Keratinocyte (primary cell): ENCODE measurements at regions not wholly inside any gene's neighbourhood (a gene's known extent, or its start where the extent isn't known, plus 50 kb on each side); places are given as distances from the start of the nearest gene placed in this dataset.

Source experiments
- DNase-seq: peaks from one replicate; pipeline ENCODE4 v3.0.0-alpha.2; 2011; ENCODE audit warnings: low read depth, missing footprints, low spot score
- FAIRE-seq: peaks from 2 replicates; lab custom pipeline; 2011; peaks lifted over from hg19 to GRCh38; lab: Jason Lieb, UNC
- H2AFZ ChIP-seq: 2 replicates; pipeline ENCODE4 v1.6.0; 2012; ENCODE audit warnings: low read length, control low read depth, inconsistent platforms; ENCODE audit not compliant: control insufficient read depth
- H3K27ac ChIP-seq: 2 replicates; pipeline ENCODE4 v1.5.1; 2011; ENCODE audit warnings: low read length; ENCODE audit not compliant: control insufficient read depth, insufficient read depth
- H3K27me3 ChIP-seq: 3 replicates; pipeline ENCODE4 v1.6.0; 2011; ENCODE audit warnings: low read length; ENCODE audit not compliant: control insufficient read depth, insufficient read depth; ENCODE audit errors: extremely low read depth
- H3K36me3 ChIP-seq, 2 experiments: 2 replicates in 1 of 2; 3 replicates in 1 of 2; pipeline ENCODE4 v1.5.1; 2011; ENCODE audit warnings: low read length in 2 of 2, mild to moderate bottlenecking in 1 of 2; ENCODE audit not compliant: control insufficient read depth in 2 of 2, insufficient read depth in 2 of 2; ENCODE audit errors: extremely low read depth in 1 of 2
- H3K4me1 ChIP-seq: 3 replicates; pipeline ENCODE4 v1.5.1; 2011; ENCODE audit warnings: low read length; ENCODE audit not compliant: control insufficient read depth, insufficient read depth; ENCODE audit errors: extremely low read depth
- H3K4me2 ChIP-seq: 3 replicates; pipeline ENCODE4 v1.6.0; 2011; ENCODE audit warnings: low read depth, low read length; ENCODE audit not compliant: control insufficient read depth, insufficient read depth; ENCODE audit errors: extremely low read depth
- H3K4me3 ChIP-seq, 3 experiments: fragments of 200-600 bp in 1 of 3; sonication (generic) in 1 of 3; 2 replicates in 2 of 3; 3 replicates in 1 of 3; pipeline ENCODE4 v1.5.1; 2011 to 2016; ENCODE audit warnings: low read length in 3 of 3, mild to moderate bottlenecking in 3 of 3, control low read depth in 2 of 3, inconsistent platforms in 1 of 3, low read depth in 1 of 3, mixed read lengths in 1 of 3, mixed run types in 1 of 3, moderate library complexity in 1 of 3; ENCODE audit not compliant: control insufficient read depth in 2 of 3, insufficient read depth in 2 of 3; ENCODE audit errors: extremely low read depth in 1 of 3
- H3K79me2 ChIP-seq: 2 replicates; pipeline ENCODE4 v1.6.0; 2012; ENCODE audit warnings: low read length; ENCODE audit not compliant: control insufficient read depth, insufficient read depth
- H3K9ac ChIP-seq: 3 replicates; pipeline ENCODE4 v1.6.0; 2011; ENCODE audit warnings: low read length; ENCODE audit not compliant: control insufficient read depth, insufficient read depth; ENCODE audit errors: extremely low read depth
- H3K9me1 ChIP-seq: 3 replicates; pipeline ENCODE4 v1.6.0; 2011; ENCODE audit warnings: low read length; ENCODE audit not compliant: control insufficient read depth, insufficient read depth; ENCODE audit errors: extremely low read depth
- H3K9me3 ChIP-seq: 2 replicates; pipeline ENCODE4 v1.5.1; 2012; ENCODE audit warnings: low read depth, low read length; ENCODE audit not compliant: control insufficient read depth
- H4K20me1 ChIP-seq: 3 replicates; pipeline ENCODE4 v1.6.0; 2011; ENCODE audit warnings: low read length; ENCODE audit not compliant: control insufficient read depth, insufficient read depth; ENCODE audit errors: extremely low read depth
- EZH2 ChIP-seq: IDR thresholded peaks from one replicate; pipeline ENCODE4 v1.6.1; 2012; ENCODE audit warnings: inconsistent platforms, mild to moderate bottlenecking, low read length, moderate library complexity
- dilution Hi-C: fragments of 300-500 bp; cut with MboI; formaldehyde crosslinking; loops from one replicate; pipeline ENCODE4 v1.7.0; 2020; ENCODE audit warnings: low sequenced_read_pairs; ENCODE audit not compliant: extremely low pct_ligation_motif_present
- TF ChIP-seq, protein P1 (sequence below), 3 experiments: IDR thresholded peaks in 1 of 3; conservative IDR thresholded peaks in 1 of 3; optimal IDR thresholded peaks in 1 of 3; 2 replicates in 2 of 3; 3 replicates in 1 of 3; pipeline versions ENCODE3 to v1.5.1; 2011; ENCODE audit warnings: low read length in 3 of 3, mild to moderate bottlenecking in 3 of 3, moderate library complexity in 2 of 3, control low read depth in 1 of 3, inconsistent platforms in 1 of 3; ENCODE audit not compliant: insufficient read depth in 2 of 3; ENCODE audit errors: extremely low read depth in 1 of 3

DNA sequence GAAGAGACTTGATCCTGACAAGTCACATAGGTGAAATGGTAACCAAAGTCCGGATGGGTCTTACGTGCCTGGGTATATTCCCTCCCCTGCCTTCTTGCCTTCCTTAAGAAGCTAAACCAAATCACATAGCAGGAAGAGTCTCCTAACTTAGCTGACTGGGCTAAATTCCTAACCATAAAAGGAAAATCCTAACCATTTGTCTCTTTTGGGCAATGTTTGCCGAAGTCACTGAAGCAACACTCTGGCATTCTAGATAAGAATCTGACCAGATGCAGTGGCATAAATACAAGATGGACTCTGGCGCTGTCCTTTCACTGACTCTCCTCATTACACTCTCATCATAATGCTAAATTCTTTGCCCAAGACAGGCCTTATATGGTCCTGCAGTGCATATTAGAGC lies 625.5 kb upstream of the RORB start:
- DNase-seq (no peak), FAIRE-seq (no peak)
- no peaks in the 10 kb centered on the region for H4K20me1 ChIP-seq
- H3K27ac ChIP-seq: no peak overlapping the region
- TF ChIP-seq, protein P1, sequence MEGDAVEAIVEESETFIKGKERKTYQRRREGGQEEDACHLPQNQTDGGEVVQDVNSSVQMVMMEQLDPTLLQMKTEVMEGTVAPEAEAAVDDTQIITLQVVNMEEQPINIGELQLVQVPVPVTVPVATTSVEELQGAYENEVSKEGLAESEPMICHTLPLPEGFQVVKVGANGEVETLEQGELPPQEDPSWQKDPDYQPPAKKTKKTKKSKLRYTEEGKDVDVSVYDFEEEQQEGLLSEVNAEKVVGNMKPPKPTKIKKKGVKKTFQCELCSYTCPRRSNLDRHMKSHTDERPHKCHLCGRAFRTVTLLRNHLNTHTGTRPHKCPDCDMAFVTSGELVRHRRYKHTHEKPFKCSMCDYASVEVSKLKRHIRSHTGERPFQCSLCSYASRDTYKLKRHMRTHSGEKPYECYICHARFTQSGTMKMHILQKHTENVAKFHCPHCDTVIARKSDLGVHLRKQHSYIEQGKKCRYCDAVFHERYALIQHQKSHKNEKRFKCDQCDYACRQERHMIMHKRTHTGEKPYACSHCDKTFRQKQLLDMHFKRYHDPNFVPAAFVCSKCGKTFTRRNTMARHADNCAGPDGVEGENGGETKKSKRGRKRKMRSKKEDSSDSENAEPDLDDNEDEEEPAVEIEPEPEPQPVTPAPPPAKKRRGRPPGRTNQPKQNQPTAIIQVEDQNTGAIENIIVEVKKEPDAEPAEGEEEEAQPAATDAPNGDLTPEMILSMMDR (optimal IDR thresholded peaks at IDR 0.05 in 1 of 3, IDR thresholded peaks at IDR 0.05 in 1 of 3, conservative IDR thresholded peaks at IDR 0.05 in 1 of 3; ENCODE audit: extremely low read depth in 1 of 3, insufficient read depth in 2 of 3, low read length in 3 of 3): no peak
- no peak for TF ChIP-seq EZH2
- H3K9me1 ChIP-seq: no peaks in the 10 kb centered on the region
- H3K4me3 ChIP-seq: no peak overlapping the region
- H3K4me1 ChIP-seq: peaks cover 4% of the 10 kb centered on the region
- no peak overlapping the region for H3K9ac ChIP-seq
- H3K4me2 ChIP-seq: no peak overlapping the region
- no peak overlapping the region for H2AFZ ChIP-seq
- dilution Hi-C loops: no loop called here
- H3K27me3 ChIP-seq: peaks cover 3% of the 10 kb centered on the region
- no peaks in the 10 kb centered on the region for H3K9me3 ChIP-seq
- no peaks in the 10 kb centered on the region for H3K79me2 ChIP-seq
- no peaks in the 10 kb centered on the region for H3K36me3 ChIP-seq

DNA sequence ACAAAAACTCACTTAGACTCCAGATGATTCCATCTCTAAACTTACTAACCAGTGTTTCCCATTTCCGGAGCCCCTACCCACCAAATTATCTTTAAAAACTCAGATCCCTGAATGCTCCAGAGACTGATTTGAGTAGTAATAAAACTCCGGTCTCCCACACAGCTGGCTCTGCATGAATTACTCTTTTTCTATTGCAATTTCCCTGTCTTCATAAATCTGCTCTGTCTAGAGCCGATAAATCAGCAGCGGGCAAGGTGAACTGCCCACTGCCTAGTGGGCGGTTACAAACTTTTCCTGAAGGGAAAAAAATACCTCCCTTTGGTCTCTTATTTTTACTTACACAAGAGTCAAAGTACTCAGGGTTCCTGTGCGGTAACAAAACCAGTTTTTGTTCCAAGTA lies 624.4 kb upstream of the RORB start:
- Histone ChIP-seq H3K27ac (no peak overlapping the region), H3K27me3 (peaks cover 3% of the 10 kb centered on the region), H2AFZ (no peak overlapping the region), H3K4me3 (no peak overlapping the region), H3K4me1 (peaks cover 4% of the 10 kb centered on the region), H3K9me3 (no peaks in the 10 kb centered on the region), H3K9me1 (no peaks in the 10 kb centered on the region), H3K36me3 (no peaks in the 10 kb centered on the region), H4K20me1 (no peaks in the 10 kb centered on the region), H3K4me2 (no peak overlapping the region), H3K79me2 (no peaks in the 10 kb centered on the region), H3K9ac (no peak overlapping the region)
- FAIRE-seq (no peak), DNase-seq (no peak)
- dilution Hi-C loops: no loop called here
- TF ChIP-seq, protein P1 (optimal IDR thresholded peaks at IDR 0.05 in 1 of 3, IDR thresholded peaks at IDR 0.05 in 1 of 3, conservative IDR thresholded peaks at IDR 0.05 in 1 of 3; ENCODE audit: extremely low read depth in 1 of 3, insufficient read depth in 2 of 3, low read length in 3 of 3): no peak
- TF ChIP-seq EZH2: no peak
